Right atrium auricular region (tissue), 2 donors: ENCODE measurements at regions not wholly inside any gene's neighbourhood (a gene's known extent, or its start where the extent isn't known, plus 50 kb on each side); places are given as distances from the start of the nearest gene placed in this dataset.

Source experiments
- DNase-seq: peaks from one replicate; pipeline ENCODE4 v3.0.0-alpha.2; 2019; ENCODE audit warnings: low spot score
- H3K27ac ChIP-seq, 2 donors: fragments of 200-600 bp; sonication (generic); 1 replicate in 1 of 2; 2 replicates in 1 of 2; pipeline ENCODE4 v1.5.1; 2016 to 2019
- H3K27me3 ChIP-seq, 2 donors: fragments of 200-600 bp; sonication (generic); one replicate each; pipeline versions ENCODE4 v1.5.1 to v1.6.0; 2017 to 2019
- H3K36me3 ChIP-seq: fragments of 200-600 bp; sonication (generic); one replicate; pipeline ENCODE4 v1.5.1; 2016
- H3K4me1 ChIP-seq, 2 donors: fragments of 200-600 bp; sonication (generic); one replicate each; pipeline versions ENCODE4 v1.5.1 to v1.6.0; 2017 to 2019
- H3K4me3 ChIP-seq, 2 donors: fragments of 200-600 bp; sonication (generic); 1 replicate in 1 of 2; 2 replicates in 1 of 2; pipeline ENCODE4 v1.5.1; 2017 to 2019; ENCODE audit warnings: mild to moderate bottlenecking in 1 of 2, moderate library complexity in 1 of 2
- H3K9me3 ChIP-seq, 2 donors: fragments of 200-600 bp; sonication (generic); one replicate each; pipeline ENCODE4 v1.5.1; 2019
- CTCF ChIP-seq, 2 donors: fragments of 200-600 bp; sonication (generic); IDR thresholded peaks; one replicate each; pipeline ENCODE4 v1.5.1; 2019; ENCODE audit warnings: antibody characterized with exemption in 2 of 2

GRCh38 chr1:36733748-36734147 lies 251.0 kb upstream of the CSF3R start:
- no peaks in the 10 kb centered on the region for H3K36me3 ChIP-seq
- H3K27ac ChIP-seq = no peak overlapping the region
- no peak for TF ChIP-seq CTCF (IDR thresholded peaks at IDR 0.05)
- H3K4me3 ChIP-seq = no peak overlapping the region
- no peak for DNase-seq
- H3K9me3 ChIP-seq = no peaks in the 10 kb centered on the region
- no peaks in the 10 kb centered on the region for H3K4me1 ChIP-seq
- peaks cover 0 to 3% of the 10 kb centered on the region in 2 donors for H3K27me3 ChIP-seq

- no peak for DNase-seq
- no peak for TF ChIP-seq CTCF (IDR thresholded peaks at IDR 0.05)
- no peaks in the 10 kb centered on the region for H3K4me1 ChIP-seq
- H3K27me3 ChIP-seq = peaks cover 0 to 3% of the 10 kb centered on the region in 2 donors
- H3K4me3 ChIP-seq = no peak overlapping the region
- no peak overlapping the region for H3K27ac ChIP-seq
- H3K9me3 ChIP-seq = no peaks in the 10 kb centered on the region
- H3K36me3 ChIP-seq = no peaks in the 10 kb centered on the region
These were observed 249.3 kb upstream of the CSF3R start for GRCh38 chr1:36732015-36732356.

GRCh38 chr1:36731226-36732014 lies 248.7 kb upstream of the CSF3R start:
- DNase-seq = no peak
- H3K27ac ChIP-seq = no peak overlapping the region
- no peaks in the 10 kb centered on the region for H3K4me1 ChIP-seq
- H3K36me3 ChIP-seq = no peaks in the 10 kb centered on the region
- H3K9me3 ChIP-seq = no peaks in the 10 kb centered on the region
- H3K4me3 ChIP-seq = no peak overlapping the region
- no peak for TF ChIP-seq CTCF (IDR thresholded peaks at IDR 0.05)
- peaks cover 0 to 1% of the 10 kb centered on the region in 2 donors for H3K27me3 ChIP-seq

GRCh38 chr1:36730599-36730998 lies 247.9 kb upstream of the CSF3R start:
- no peaks in the 10 kb centered on the region for H3K4me1 ChIP-seq

GRCh38 chr1:36729716-36730510 lies 247.2 kb upstream of the CSF3R start:
- Histone ChIP-seq H3K4me1 (no peaks in the 10 kb centered on the region), H3K27ac (no peak overlapping the region), H3K4me3 (no peak overlapping the region), H3K9me3 (no peaks in the 10 kb centered on the region), H3K36me3 (no peaks in the 10 kb centered on the region), H3K27me3 (no peaks in the 10 kb centered on the region)
- no peak for TF ChIP-seq CTCF (IDR thresholded peaks at IDR 0.05)
- no peak for DNase-seq

More at GRCh38 chr1:36730599-36730998, 247.9 kb upstream of the CSF3R start:
- no peak overlapping the region for H3K27ac ChIP-seq
- H3K36me3 ChIP-seq = no peaks in the 10 kb centered on the region
- DNase-seq = no peak
- TF ChIP-seq CTCF (IDR thresholded peaks at IDR 0.05) = no peak
- no peaks in the 10 kb centered on the region for H3K27me3 ChIP-seq
- H3K4me3 ChIP-seq = no peak overlapping the region
- no peaks in the 10 kb centered on the region for H3K9me3 ChIP-seq
